ENCODE measurements at regions not wholly inside any gene's neighbourhood (a gene's known extent, or its start where the extent isn't known, plus 50 kb on each side); places are given as distances from the start of the nearest gene placed in this dataset.

DNA sequence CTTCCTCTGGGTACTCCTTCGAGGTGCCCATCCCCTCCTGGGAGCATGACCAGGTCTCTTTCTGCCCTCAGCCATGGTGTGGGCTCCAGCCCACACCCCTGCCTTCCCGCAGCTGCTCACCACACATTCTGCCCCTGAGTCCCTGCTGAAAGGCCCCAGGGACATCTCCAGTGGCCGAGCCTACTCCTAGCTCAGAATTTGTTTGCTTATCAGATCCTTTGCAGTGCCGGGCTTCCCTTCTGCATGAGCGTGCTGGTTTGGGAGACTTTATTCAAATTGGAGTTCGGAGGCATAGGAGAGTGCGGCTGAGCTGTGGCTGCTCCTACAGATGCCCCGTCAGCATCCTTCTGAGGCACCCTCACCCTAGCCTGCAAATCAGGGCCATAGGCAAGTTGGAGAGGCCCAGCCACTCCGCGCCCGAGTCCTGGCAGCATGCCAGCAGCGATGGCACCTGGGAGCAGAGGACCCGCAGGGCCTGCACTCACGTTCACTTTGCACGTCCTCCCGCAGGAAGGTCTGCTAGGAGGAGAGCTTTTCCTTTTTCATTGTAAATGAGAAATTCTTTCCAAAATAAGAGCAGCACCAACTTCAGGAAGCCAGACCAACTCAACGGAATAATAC lies 327.3 kb downstream of the QKI start:
- CTCF ChIA-PET (ENCODE audit: low intra/inter-chr PET ratio), result no interaction called here

More for the DNA sequence above, 327.3 kb downstream of the QKI start:
- ATAC-seq, result peak; percentile 83
- no TSS peak for BruUV-seq (replicated peaks)
- TF ChIP-seq NFIC (IDR thresholded peaks at IDR 0.05) (peak; percentile 99), NFIX (CRISPR knock-in tag; IDR thresholded peaks at IDR 0.05; ENCODE audit: low read depth) (peak; percentile 88), PML (IDR thresholded peaks at IDR 0.05; ENCODE audit: low read length) (no peak), CREB3L1 (IDR thresholded peaks at IDR 0.05; ENCODE audit: borderline replicate concordance, low read depth) (no peak)
- Histone ChIP-seq H3K27ac (ENCODE audit: extremely low read depth, low read depth, low read length) (no peak overlapping the region), H3K4me2 (ENCODE audit: insufficient read depth, low read length) (peak overlapping the region; percentile 47), H3K4me1 (replicated peaks in 1 of 2; ENCODE audit: control insufficient read depth in 2 of 2, insufficient read depth in 2 of 2, low read length in 2 of 2) (peaks cover 10 to 15% of the 10 kb centered on the region in 2 experiments; a peak in 4 of 5 replicates), H3K9me3 (replicated peaks; ENCODE audit: control insufficient read depth, insufficient read depth, low read depth, low read length) (no peaks in the 10 kb centered on the region), H3K27me3 (ENCODE audit: control insufficient read depth in 2 of 2, insufficient read depth in 2 of 2, low read length in 2 of 2) (peaks cover 6 to 54% of the 10 kb centered on the region in 2 experiments; a peak in 4 of 5 replicates), H3K4me3 (no peak overlapping the region), H2AFZ (ENCODE audit: low read depth, low read length) (no peak overlapping the region), H4K20me1 (replicated peaks; ENCODE audit: control insufficient read depth, insufficient read depth, low read length) (no peaks in the 10 kb centered on the region), H3K79me2 (ENCODE audit: control insufficient read depth, insufficient read depth, low read length) (no peaks in the 10 kb centered on the region), H3K36me3 (ENCODE audit: control insufficient read depth, insufficient read depth, low read length) (no peaks in the 10 kb centered on the region), H3K9me1 (ENCODE audit: control insufficient read depth, insufficient read depth, low read length) (no peaks in the 10 kb centered on the region), H3K9ac (ENCODE audit: insufficient read depth in 1 of 2, low read depth in 2 of 2, low read length in 2 of 2) (peak overlapping the region in 1 of 2 experiments; percentile 74; a peak in 2 of 4 replicates)
- 10% methylated on average over 17 of the region's 17 CpGs for WGBS (ENCODE audit: insufficient coverage, low coverage, missing lambda C conversion rate)
- intact Hi-C loops (cut with micrococcal nuclease), result no loop called here
- peak; percentile 60 for FAIRE-seq
- DNase-seq (ENCODE audit: extremely low read depth in 1 of 4, low spot score in 3 of 4), result peak; percentile 47 to 66 (median 58)
- in situ Hi-C loops (cut with MboI), result no loop called here
- POLR2A ChIA-PET, result interaction anchor here (0.6 kb wide), 1 partner anchor 179 kb away, joined by 3 read pairs; no protein-coding TSS in a partner anchor

Measured in K562 (cell line).